ENCODE measurements at regions not wholly inside any gene's neighbourhood (a gene's known extent, or its start where the extent isn't known, plus 50 kb on each side); places are given as distances from the start of the nearest gene placed in this dataset.

GRCh38 chr3:5035113-5035512, 55.9 kb downstream of the BHLHE40 start:
- in situ Hi-C loops (cut with HindIII; ENCODE audit: low sequenced_read_pairs), result no loop called here
- DNase-seq (ENCODE audit: low read depth, low spot score), result no peak
- TF ChIP-seq CTCF (IDR thresholded peaks at IDR 0.05; ENCODE audit: low read depth, low read length), result no peak
- H3K4me3 ChIP-seq (ENCODE audit: low read depth, low read length), result no peak overlapping the region

- DNase-seq (ENCODE audit: low read depth, low spot score), result no peak
- in situ Hi-C loops (cut with HindIII; ENCODE audit: low sequenced_read_pairs), result no loop called here
- H3K4me3 ChIP-seq (ENCODE audit: low read depth, low read length), result no peak overlapping the region
- no peak for TF ChIP-seq CTCF (IDR thresholded peaks at IDR 0.05; ENCODE audit: low read depth, low read length)
Measured at GRCh38 chr3:5035692-5036391, 56.6 kb downstream of the BHLHE40 start.

GRCh38 chr3:5036392-5036766, 57.1 kb downstream of the BHLHE40 start:
- in situ Hi-C loops (cut with HindIII; ENCODE audit: low sequenced_read_pairs), result no loop called here
- no peak for DNase-seq (ENCODE audit: low read depth, low spot score)
- TF ChIP-seq CTCF (IDR thresholded peaks at IDR 0.05; ENCODE audit: low read depth, low read length), result no peak
- H3K4me3 ChIP-seq (ENCODE audit: low read depth, low read length), result no peak overlapping the region

- H3K4me3 ChIP-seq (ENCODE audit: low read depth, low read length), result no peak overlapping the region
- in situ Hi-C loops (cut with HindIII; ENCODE audit: low sequenced_read_pairs), result no loop called here
- TF ChIP-seq CTCF (IDR thresholded peaks at IDR 0.05; ENCODE audit: low read depth, low read length), result no peak
- DNase-seq (ENCODE audit: low read depth, low spot score), result no peak
Measured at GRCh38 chr3:5036858-5037257, 57.6 kb downstream of the BHLHE40 start.

- no peak overlapping the region for H3K4me3 ChIP-seq (ENCODE audit: low read depth, low read length)
- TF ChIP-seq CTCF (IDR thresholded peaks at IDR 0.05; ENCODE audit: low read depth, low read length), result no peak
- in situ Hi-C loops (cut with HindIII; ENCODE audit: low sequenced_read_pairs), result no loop called here
- DNase-seq (ENCODE audit: low read depth, low spot score), result no peak
Measured at GRCh38 chr3:5039585-5039984, 60.3 kb downstream of the BHLHE40 start.

GRCh38 chr3:5041315-5041714, 62.1 kb downstream of the BHLHE40 start:
- TF ChIP-seq CTCF (IDR thresholded peaks at IDR 0.05; ENCODE audit: low read depth, low read length), result no peak
- no peak for DNase-seq (ENCODE audit: low read depth, low spot score)
- H3K4me3 ChIP-seq (ENCODE audit: low read depth, low read length), result no peak overlapping the region
- in situ Hi-C loops (cut with HindIII; ENCODE audit: low sequenced_read_pairs), result no loop called here
